NT2/D1 (cell line): ENCODE measurements at regions not wholly inside any gene's neighbourhood (a gene's known extent, or its start where the extent isn't known, plus 50 kb on each side); places are given as distances from the start of the nearest gene placed in this dataset.

Experiments used
- YY1 ChIP-seq: IDR thresholded peaks from 2 replicates; pipeline ENCODE4 v1.6.1; 2011; ENCODE audit not compliant: insufficient read length, insufficient read depth
- ZNF274 ChIP-seq: IDR thresholded peaks from 2 replicates; pipeline ENCODE4 v1.6.1; 2011; ENCODE audit warnings: mild to moderate bottlenecking, low read depth, low read length

DNA sequence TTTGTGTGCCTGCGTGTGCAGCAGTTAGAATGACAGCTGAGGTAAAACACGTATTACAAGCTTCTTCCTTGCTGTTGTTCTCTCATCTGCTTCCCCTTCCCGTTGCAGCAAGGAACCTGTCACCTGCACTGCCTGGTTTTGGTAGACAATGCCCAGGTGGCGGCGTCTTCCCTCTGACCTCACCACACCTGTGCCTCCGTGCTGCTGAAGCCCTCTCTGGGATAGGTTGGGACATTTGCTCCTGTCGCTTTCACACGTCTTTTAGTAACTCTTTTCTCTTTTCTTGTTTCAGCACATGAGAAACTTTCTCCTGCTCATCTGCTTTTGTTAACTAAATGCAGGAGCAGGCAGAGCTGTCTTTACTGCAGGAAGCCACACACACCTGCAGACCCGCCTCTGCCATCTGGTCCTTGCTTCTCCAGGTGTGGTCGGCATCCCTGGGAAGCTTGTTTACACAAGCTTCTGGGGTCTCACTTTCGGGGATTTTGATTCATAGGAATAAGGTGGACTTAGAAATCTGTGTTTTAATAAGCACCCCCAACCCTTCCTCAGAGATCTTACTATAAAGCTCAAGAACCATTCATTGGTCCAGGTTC, 60.7 kb upstream of the EXOC6 start:
- TF ChIP-seq YY1 (no peak), ZNF274 (no peak)
